ENCODE measurements at regions not wholly inside any gene's neighbourhood (a gene's known extent, or its start where the extent isn't known, plus 50 kb on each side); places are given as distances from the start of the nearest gene placed in this dataset.

DNA sequence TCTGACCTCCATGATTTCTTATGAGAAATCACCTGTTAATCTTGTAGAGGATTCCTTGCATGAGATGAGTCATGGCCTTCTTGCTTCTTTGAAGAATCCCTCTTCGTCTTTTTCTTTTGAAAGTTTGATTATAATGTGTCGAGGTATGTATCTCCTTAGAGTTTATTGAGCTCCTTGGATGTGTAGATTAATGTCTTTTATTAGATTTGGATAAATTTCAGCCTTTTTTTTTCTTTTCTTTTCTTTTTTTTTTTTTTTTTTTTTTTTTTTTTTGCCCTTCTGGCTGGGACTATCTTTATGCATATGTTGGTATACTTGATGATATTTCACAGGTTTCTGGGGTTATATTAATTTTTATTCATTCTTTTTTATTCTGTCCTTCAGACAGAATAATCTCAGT lies 72.3 kb upstream of the ITGA4 start:
- Histone ChIP-seq H3K4me1 (no peaks in the 10 kb centered on the region), H3K27ac (replicated peaks in 1 of 4) (no peak overlapping the region), H3K9me3 (no peaks in the 10 kb centered on the region), H3K27me3 (no peaks in the 10 kb centered on the region), H3K36me3 (no peaks in the 10 kb centered on the region), H3K4me3 (no peak overlapping the region)
- 85% methylated on average over 2 of the region's 2 CpGs for WGBS
- intact Hi-C loops (cut with DNase I), result no loop called here
- no peak for DNase-seq (ENCODE audit: extremely low spot score)
- no peak for TF ChIP-seq POLR2A (IDR thresholded peaks at IDR 0.05; ENCODE audit: low read depth)
- no peak for TF ChIP-seq POLR2AphosphoS5 (IDR thresholded peaks at IDR 0.05)

DNA sequence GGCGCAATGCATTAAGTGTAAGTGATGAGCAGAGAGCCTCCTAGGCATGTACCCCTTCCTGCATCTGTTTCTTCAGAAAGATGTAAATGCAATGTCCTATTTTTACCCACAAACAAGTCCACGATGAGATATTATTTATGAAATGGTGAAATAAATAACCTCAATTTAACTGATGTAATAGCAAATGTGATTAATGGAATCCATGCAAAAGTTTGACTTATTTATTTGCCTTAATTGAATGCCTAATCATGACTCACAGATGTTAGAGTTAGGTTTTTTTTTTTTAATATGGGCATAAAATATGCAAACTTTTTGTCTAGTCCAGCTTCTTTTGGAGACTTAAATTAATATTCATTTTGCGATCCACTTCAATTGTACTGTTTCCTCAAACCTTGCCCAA lies 67.7 kb upstream of the ITGA4 start:
- no peak for DNase-seq (ENCODE audit: extremely low spot score)
- intact Hi-C loops (cut with DNase I), result no loop called here
- no peak for TF ChIP-seq EP300 (IDR thresholded peaks at IDR 0.05)
- no peak for TF ChIP-seq POLR2A (IDR thresholded peaks at IDR 0.05; ENCODE audit: low read depth)
- TF ChIP-seq, protein P1, sequence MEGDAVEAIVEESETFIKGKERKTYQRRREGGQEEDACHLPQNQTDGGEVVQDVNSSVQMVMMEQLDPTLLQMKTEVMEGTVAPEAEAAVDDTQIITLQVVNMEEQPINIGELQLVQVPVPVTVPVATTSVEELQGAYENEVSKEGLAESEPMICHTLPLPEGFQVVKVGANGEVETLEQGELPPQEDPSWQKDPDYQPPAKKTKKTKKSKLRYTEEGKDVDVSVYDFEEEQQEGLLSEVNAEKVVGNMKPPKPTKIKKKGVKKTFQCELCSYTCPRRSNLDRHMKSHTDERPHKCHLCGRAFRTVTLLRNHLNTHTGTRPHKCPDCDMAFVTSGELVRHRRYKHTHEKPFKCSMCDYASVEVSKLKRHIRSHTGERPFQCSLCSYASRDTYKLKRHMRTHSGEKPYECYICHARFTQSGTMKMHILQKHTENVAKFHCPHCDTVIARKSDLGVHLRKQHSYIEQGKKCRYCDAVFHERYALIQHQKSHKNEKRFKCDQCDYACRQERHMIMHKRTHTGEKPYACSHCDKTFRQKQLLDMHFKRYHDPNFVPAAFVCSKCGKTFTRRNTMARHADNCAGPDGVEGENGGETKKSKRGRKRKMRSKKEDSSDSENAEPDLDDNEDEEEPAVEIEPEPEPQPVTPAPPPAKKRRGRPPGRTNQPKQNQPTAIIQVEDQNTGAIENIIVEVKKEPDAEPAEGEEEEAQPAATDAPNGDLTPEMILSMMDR (IDR thresholded peaks at IDR 0.05), result no peak
- no peak for TF ChIP-seq POLR2AphosphoS5 (IDR thresholded peaks at IDR 0.05)
- 86% methylated on average over 3 of the region's 3 CpGs for WGBS
- Histone ChIP-seq H3K4me3 (no peak overlapping the region), H3K9me3 (no peaks in the 10 kb centered on the region), H3K36me3 (no peaks in the 10 kb centered on the region), H3K4me1 (peaks cover 0 to 8% (median 3%) of the 10 kb centered on the region in 4 donors), H3K27me3 (no peaks in the 10 kb centered on the region), H3K27ac (replicated peaks in 1 of 4) (no peak overlapping the region)

DNA sequence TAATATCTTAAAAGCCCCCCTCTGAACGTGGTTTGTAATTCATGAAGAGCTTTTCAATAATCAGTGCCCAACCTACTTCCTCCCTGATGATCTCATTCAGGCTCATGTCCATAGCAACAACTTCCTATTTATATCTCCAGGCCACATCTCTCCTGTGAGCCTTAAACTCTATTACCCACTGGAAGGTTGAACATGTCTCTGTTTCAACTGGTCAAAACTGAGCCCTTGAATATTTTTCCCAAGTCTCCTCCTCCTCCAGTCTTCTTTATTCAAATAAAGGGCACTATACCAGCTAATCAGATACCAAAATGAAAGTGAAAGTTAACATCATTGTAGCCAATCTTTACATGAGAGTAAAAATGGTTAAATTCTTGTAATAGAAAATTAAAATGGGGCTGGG lies 63.7 kb upstream of the ITGA4 start:
- Histone ChIP-seq H3K9me3 (no peaks in the 10 kb centered on the region), H3K4me3 (peak overlapping the region in 2 of 4 donors; percentile 10 to 16), H3K36me3 (no peaks in the 10 kb centered on the region), H3K27ac (replicated peaks in 1 of 4) (no peak overlapping the region), H3K4me1 (peaks cover 0 to 8% (median 3%) of the 10 kb centered on the region in 4 donors), H3K27me3 (no peaks in the 10 kb centered on the region)
- DNase-seq (ENCODE audit: extremely low spot score), result no peak
- intact Hi-C loops (cut with DNase I), result no loop called here
- 3% methylated on average over 1 of the region's 1 CpG for WGBS
- TF ChIP-seq EP300 (IDR thresholded peaks at IDR 0.05) (no peak), POLR2AphosphoS5 (IDR thresholded peaks at IDR 0.05) (no peak), POLR2A (IDR thresholded peaks at IDR 0.05; ENCODE audit: low read depth) (no peak)
- TF ChIP-seq, protein P1 (IDR thresholded peaks at IDR 0.05), result no peak

DNA sequence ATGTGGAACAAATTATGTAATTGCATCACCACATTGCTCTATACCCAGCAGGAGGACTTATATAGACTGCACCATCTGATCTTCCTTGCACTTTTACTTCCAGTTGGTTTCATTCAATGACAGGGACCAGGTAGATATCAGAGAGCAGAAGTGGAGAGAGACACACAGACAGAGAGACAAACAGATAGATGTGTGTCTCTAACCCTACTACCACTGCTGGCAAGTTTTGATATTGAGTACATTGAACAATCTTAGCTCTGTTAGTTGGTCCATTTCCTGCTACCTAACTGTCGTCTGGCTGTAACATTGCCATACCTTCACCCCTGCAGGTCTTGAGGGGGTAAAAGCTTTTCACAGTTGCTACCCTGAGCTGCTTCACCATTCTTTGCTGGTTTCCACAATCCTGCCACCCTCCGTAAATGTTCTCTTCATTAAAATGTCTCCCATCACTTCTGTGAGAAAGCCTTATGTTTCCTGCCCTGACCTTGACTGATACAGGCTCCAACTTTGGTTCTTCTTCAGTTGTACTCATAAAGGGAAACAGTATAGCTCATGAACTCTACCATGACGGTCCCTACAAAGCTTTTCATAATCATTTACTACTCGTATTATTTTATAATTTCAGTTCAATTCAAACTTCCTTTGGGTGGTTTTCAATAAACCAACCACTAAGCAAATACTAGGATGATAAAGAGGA lies 62.3 kb upstream of the ITGA4 start:
- H3K9me3 ChIP-seq, result no peaks in the 10 kb centered on the region
- intact Hi-C loops (cut with DNase I), result no loop called here
- no peak for TF ChIP-seq EP300 (IDR thresholded peaks at IDR 0.05)
- no peak for TF ChIP-seq POLR2A (IDR thresholded peaks at IDR 0.05; ENCODE audit: low read depth)
- TF ChIP-seq, protein P1 (IDR thresholded peaks at IDR 0.05), result no peak
- TF ChIP-seq POLR2AphosphoS5 (IDR thresholded peaks at IDR 0.05), result no peak
- no peak overlapping the region for H3K27ac ChIP-seq (replicated peaks in 1 of 4)
- no peaks in the 10 kb centered on the region for H3K36me3 ChIP-seq
- no peak overlapping the region for H3K4me3 ChIP-seq
- 81% methylated on average over 4 of the region's 4 CpGs for WGBS
- no peak for DNase-seq (ENCODE audit: extremely low spot score)
- H3K4me1 ChIP-seq, result peaks cover 0 to 8% (median 3%) of the 10 kb centered on the region in 4 donors
- H3K27me3 ChIP-seq, result no peaks in the 10 kb centered on the region

DNA sequence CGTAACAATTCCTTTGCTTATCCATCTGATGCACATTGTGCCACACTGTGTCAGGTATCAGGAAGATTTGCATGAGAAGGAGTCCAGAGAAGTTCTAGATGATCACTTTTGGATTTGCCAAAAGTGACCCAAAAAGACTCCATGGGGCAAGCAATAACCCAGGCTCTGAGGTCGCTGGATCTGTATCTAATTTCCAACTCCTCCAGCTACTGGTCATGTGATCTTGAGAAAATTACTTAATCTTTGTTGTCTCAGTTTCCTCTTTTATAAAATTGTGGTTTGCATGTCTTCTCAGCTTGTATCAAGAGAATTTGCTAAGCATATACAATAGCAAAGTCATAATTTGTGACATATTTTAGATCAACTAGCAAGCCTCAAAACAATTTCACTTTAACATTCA lies 61.3 kb upstream of the ITGA4 start:
- Histone ChIP-seq H3K36me3 (no peaks in the 10 kb centered on the region), H3K4me1 (peaks cover 0 to 8% (median 3%) of the 10 kb centered on the region in 4 donors), H3K27me3 (no peaks in the 10 kb centered on the region), H3K27ac (replicated peaks in 1 of 4) (no peak overlapping the region), H3K9me3 (no peaks in the 10 kb centered on the region), H3K4me3 (no peak overlapping the region)
- 90% methylated on average over 2 of the region's 2 CpGs for WGBS
- intact Hi-C loops (cut with DNase I), result no loop called here
- DNase-seq (ENCODE audit: extremely low spot score), result no peak
- no peak for TF ChIP-seq EP300 (IDR thresholded peaks at IDR 0.05)
- TF ChIP-seq POLR2AphosphoS5 (IDR thresholded peaks at IDR 0.05), result no peak

Data from esophagus muscularis mucosa (tissue), 4 donors.